Astrocyte of the cerebellum (primary cell): ENCODE measurements at regions not wholly inside any gene's neighbourhood (a gene's known extent, or its start where the extent isn't known, plus 50 kb on each side); places are given as distances from the start of the nearest gene placed in this dataset.

Source experiments
- DNase-seq: peaks from one replicate; pipeline ENCODE4 v3.0.0-alpha.2; 2011; ENCODE audit warnings: low read depth
- H3K4me3 ChIP-seq: 2 replicates; pipeline ENCODE4 v1.5.1; 2011; ENCODE audit warnings: mild to moderate bottlenecking, low read depth, low read length, moderate library complexity
- CTCF ChIP-seq: IDR thresholded peaks from 2 replicates; pipeline ENCODE4 v1.5.1; 2012; ENCODE audit warnings: low read length, low read depth, moderate library complexity, mild to moderate bottlenecking; ENCODE audit errors: missing control alignments
- in situ Hi-C: cut with HindIII; loops from 2 replicates; pipeline ENCODE4 v1.10.0; 2017; ENCODE audit warnings: low sequenced_read_pairs

GRCh38 chr3:194075802-194076460, 60.0 kb upstream of the HES1 start:
- TF ChIP-seq CTCF: no peak
- DNase-seq: no peak
- in situ Hi-C loops: no loop called here
- H3K4me3 ChIP-seq: no peak overlapping the region

- TF ChIP-seq CTCF: no peak
- H3K4me3 ChIP-seq: no peak overlapping the region
- in situ Hi-C loops: no loop called here
- DNase-seq: no peak
These were observed 59.5 kb upstream of the HES1 start for GRCh38 chr3:194076475-194076874.

- DNase-seq: no peak
- in situ Hi-C loops: no loop called here
- no peak for TF ChIP-seq CTCF
- no peak overlapping the region for H3K4me3 ChIP-seq
These were observed 58.3 kb upstream of the HES1 start for GRCh38 chr3:194077602-194078001.

GRCh38 chr3:194078045-194078821, 57.7 kb upstream of the HES1 start:
- in situ Hi-C loops: no loop called here

GRCh38 chr3:194079702-194080172, 56.2 kb upstream of the HES1 start:
- H3K4me3 ChIP-seq: no peak overlapping the region
- no peak for TF ChIP-seq CTCF
- in situ Hi-C loops: no loop called here
- no peak for DNase-seq

More at GRCh38 chr3:194078045-194078821, 57.7 kb upstream of the HES1 start:
- TF ChIP-seq CTCF: no peak
- H3K4me3 ChIP-seq: no peak overlapping the region
- DNase-seq: no peak

- H3K4me3 ChIP-seq: no peak overlapping the region
- DNase-seq: no peak
- in situ Hi-C loops: no loop called here
- TF ChIP-seq CTCF: no peak
These were observed 55.5 kb upstream of the HES1 start for GRCh38 chr3:194080436-194080835.
